Gastrocnemius medialis (tissue), 4 donors: ENCODE measurements at regions not wholly inside any gene's neighbourhood (a gene's known extent, or its start where the extent isn't known, plus 50 kb on each side); places are given as distances from the start of the nearest gene placed in this dataset.

Source experiments
- CTCF ChIP-seq, 5 experiments: fragments of 450-650 bp in 3 of 5; fragments of 200-600 bp in 2 of 5; sonication (generic) in 2 of 5; IDR thresholded peaks in 4 of 5; conservative IDR thresholded peaks in 1 of 5; 1 replicate in 4 of 5; 2 replicates in 1 of 5; pipeline ENCODE4 v1.5.1; 2016 to 2019; ENCODE audit warnings: antibody characterized with exemption in 5 of 5, mild to moderate bottlenecking in 3 of 5, moderate library complexity in 3 of 5
- POLR2A ChIP-seq, 2 donors: fragments of 450-650 bp; IDR thresholded peaks; one replicate each; pipeline ENCODE4 v1.6.1; 2017; ENCODE audit warnings: antibody characterized with exemption in 2 of 2, mild to moderate bottlenecking in 2 of 2, moderate library complexity in 2 of 2

GRCh38 chr6:144383336-144383735 lies 98.2 kb downstream of the UTRN start:
- TF ChIP-seq POLR2A (IDR thresholded peaks at IDR 0.05) = no peak
- no peak for TF ChIP-seq CTCF (IDR thresholded peaks at IDR 0.05 in 4 of 5, conservative IDR thresholded peaks at IDR 0.05 in 1 of 5)
